Ovary (tissue), 3 donors: ENCODE measurements at regions not wholly inside any gene's neighbourhood (a gene's known extent, or its start where the extent isn't known, plus 50 kb on each side); places are given as distances from the start of the nearest gene placed in this dataset.

Experiments
- POLR2A ChIP-seq: fragments of 450-650 bp; IDR thresholded peaks from one replicate; pipeline ENCODE4 v1.6.1; 2017; ENCODE audit warnings: antibody characterized with exemption, mild to moderate bottlenecking, moderate library complexity
- TF ChIP-seq, protein P1 (sequence below), 3 donors: fragments of 450-650 bp in 2 of 3; fragments of 200-600 bp in 1 of 3; IDR thresholded peaks; one replicate each; pipeline versions ENCODE4 v1.5.1 to v1.8.0; 2016 to 2022; ENCODE audit warnings: antibody characterized with exemption in 3 of 3, mild to moderate bottlenecking in 1 of 3
- donor health status: DM: no; HTN: no; CAD: no.

DNA sequence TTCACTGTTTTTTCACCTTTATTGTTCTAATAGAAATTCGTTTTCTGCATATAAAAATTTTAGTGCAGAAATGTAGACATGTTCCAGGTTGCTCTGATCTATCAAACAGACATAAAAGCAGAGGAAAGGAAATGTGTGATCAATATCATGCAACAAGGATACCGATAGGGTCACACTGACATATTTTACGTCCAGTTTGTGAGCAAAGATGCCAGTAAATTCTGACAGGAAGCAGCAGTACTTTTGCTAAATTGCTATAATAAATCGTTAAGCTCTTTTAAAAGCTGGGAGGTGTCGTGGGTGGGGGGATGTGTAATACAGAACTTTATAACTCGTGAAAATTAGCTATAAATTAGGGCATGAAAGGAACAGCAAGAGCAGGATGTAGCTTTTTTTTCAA lies 955.2 kb downstream of the BRINP3 start:
- no peak for TF ChIP-seq POLR2A
- TF ChIP-seq, protein P1, sequence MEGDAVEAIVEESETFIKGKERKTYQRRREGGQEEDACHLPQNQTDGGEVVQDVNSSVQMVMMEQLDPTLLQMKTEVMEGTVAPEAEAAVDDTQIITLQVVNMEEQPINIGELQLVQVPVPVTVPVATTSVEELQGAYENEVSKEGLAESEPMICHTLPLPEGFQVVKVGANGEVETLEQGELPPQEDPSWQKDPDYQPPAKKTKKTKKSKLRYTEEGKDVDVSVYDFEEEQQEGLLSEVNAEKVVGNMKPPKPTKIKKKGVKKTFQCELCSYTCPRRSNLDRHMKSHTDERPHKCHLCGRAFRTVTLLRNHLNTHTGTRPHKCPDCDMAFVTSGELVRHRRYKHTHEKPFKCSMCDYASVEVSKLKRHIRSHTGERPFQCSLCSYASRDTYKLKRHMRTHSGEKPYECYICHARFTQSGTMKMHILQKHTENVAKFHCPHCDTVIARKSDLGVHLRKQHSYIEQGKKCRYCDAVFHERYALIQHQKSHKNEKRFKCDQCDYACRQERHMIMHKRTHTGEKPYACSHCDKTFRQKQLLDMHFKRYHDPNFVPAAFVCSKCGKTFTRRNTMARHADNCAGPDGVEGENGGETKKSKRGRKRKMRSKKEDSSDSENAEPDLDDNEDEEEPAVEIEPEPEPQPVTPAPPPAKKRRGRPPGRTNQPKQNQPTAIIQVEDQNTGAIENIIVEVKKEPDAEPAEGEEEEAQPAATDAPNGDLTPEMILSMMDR (IDR thresholded peaks at IDR 0.05), result no peak
